GM12874 (cell line): ENCODE measurements at regions not wholly inside any gene's neighbourhood (a gene's known extent, or its start where the extent isn't known, plus 50 kb on each side); places are given as distances from the start of the nearest gene placed in this dataset.

Experiments
- TF ChIP-seq, protein P1 (sequence below): IDR thresholded peaks from 2 replicates; pipeline ENCODE4 v1.5.1; 2011; ENCODE audit warnings: low read depth, mild to moderate bottlenecking, control low read depth, low read length, moderate library complexity; ENCODE audit not compliant: insufficient read depth

DNA sequence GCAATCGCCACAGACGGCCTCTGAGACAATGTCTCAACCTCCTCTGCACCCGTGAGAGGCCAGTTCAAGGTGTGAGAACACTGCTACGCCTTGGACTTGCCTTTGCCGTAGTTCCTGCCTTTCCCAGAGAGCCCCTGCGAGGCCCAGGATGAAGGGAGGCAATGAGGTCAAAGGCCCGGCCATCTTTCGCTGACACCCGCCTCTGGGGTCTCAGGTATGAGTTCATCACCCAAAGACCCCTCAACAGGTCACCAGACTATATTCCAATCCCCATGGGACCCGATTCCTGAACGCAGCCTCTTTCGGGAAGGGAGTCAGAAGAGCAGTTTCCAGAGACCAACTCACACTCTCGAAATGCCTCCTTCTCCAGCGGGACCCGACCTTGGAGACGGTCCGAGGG is 573.5 kb downstream of the KCNJ18 start:
- TF ChIP-seq, protein P1, sequence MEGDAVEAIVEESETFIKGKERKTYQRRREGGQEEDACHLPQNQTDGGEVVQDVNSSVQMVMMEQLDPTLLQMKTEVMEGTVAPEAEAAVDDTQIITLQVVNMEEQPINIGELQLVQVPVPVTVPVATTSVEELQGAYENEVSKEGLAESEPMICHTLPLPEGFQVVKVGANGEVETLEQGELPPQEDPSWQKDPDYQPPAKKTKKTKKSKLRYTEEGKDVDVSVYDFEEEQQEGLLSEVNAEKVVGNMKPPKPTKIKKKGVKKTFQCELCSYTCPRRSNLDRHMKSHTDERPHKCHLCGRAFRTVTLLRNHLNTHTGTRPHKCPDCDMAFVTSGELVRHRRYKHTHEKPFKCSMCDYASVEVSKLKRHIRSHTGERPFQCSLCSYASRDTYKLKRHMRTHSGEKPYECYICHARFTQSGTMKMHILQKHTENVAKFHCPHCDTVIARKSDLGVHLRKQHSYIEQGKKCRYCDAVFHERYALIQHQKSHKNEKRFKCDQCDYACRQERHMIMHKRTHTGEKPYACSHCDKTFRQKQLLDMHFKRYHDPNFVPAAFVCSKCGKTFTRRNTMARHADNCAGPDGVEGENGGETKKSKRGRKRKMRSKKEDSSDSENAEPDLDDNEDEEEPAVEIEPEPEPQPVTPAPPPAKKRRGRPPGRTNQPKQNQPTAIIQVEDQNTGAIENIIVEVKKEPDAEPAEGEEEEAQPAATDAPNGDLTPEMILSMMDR = no peak

DNA sequence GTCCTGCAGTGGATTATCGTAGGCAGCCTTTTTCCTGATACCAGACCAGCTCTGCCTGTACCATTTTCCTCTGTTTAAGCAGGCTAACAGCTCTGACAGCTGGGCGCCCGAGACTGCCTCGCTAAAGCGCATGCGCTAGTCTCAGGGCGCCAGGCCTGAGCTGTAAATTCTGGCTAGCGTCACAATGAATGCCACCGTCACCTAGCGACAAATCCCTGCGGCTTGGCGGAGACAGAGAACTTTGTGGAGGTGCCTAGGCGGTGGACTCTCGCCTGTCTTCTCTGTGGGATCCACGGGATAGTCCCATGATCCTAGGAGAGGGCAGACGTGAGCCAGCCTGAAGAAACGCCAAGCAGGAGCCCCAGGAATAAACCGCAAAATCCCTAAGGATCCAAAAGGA is 573.9 kb downstream of the KCNJ18 start:
- TF ChIP-seq, protein P1 = no peak

DNA sequence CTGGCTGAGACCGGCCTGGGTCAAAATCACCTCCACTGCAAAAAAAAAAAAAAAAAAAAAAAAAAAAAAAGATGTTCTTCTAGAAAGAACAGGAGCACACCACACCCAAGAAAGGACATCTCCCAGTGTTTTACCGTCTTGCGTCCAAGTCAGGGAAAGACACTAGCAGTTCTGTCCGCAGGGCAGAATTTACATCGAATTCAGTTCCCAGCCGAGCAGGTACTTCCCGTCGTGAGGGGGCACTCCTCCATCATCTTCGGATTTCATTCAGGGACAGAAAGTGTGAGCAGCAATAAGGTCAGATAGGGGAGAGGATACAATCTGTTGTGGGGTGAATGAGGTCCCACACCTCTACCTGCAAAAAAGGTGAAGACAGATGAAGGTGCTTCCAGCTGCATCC is 574.7 kb downstream of the KCNJ18 start:
- TF ChIP-seq, protein P1 = no peak

DNA sequence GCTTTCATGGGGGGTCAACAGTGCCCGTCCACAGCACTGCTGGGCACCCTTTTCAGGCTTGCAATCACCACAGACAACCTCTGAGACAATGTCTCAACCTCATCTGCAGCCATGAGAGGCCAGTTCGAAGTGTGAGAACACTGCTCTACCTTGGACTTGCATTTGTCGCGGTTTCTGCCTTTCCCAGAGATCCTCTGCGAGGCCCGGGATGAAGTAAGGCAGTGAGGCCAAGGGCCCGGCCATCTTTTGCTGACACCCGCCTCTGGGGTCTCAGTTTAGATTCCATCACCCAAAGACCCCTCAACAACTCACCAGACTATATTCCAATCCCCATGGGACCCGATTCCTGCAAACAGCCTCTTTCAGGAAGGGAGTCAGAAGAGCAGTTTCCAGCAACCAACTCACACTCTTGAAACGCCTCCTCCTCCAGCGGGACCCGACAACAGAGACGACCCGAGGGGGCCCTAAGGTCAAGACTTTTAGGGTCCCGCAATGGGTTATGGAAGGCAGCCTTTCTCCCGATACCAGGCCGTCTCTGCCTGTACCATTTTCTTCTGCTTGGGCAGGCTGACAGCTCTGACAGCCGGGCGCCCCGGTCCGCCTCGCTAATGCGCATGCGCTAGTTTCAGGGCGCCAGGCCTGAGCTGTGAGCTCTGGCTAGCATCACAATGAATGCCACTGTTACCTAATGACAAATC is 576.0 kb downstream of the KCNJ18 start:
- TF ChIP-seq, protein P1 = no peak

DNA sequence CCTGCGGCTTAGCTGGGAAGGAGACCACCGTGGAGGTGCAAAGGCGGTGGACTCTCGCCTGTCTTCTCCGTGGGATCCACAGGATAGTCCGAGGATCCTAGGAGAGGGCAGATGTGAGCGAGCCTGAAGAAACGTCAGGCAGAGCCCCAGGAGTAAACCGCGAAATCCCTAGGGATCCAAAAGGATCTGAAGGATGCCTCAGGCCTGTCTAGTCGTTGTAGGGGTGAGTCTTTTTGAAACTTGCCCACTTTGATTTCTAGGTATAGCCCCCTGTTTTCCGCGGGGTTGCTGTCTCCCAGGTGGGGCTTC is 576.5 kb downstream of the KCNJ18 start:
- TF ChIP-seq, protein P1 = no peak

DNA sequence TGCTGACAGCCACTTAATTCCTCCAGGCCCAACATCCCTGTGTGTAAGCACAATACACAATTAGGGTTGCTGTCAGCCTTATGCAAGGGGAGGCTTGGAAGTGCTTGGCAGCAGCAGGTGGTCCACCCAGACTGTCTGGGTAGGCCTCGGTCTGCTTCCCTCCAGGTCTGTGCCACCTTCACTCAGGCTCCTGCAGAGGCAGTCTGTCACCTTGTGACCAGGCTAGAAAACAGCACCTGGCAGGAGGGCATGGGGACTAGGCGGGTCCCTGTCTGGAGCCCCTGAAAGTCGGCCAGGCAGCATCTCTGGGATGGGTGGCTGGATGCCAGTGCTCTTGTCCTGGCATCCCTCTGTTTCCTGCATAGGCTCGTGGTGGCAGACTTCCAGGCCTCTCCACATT is 578.1 kb downstream of the KCNJ18 start:
- TF ChIP-seq, protein P1 = no peak

DNA sequence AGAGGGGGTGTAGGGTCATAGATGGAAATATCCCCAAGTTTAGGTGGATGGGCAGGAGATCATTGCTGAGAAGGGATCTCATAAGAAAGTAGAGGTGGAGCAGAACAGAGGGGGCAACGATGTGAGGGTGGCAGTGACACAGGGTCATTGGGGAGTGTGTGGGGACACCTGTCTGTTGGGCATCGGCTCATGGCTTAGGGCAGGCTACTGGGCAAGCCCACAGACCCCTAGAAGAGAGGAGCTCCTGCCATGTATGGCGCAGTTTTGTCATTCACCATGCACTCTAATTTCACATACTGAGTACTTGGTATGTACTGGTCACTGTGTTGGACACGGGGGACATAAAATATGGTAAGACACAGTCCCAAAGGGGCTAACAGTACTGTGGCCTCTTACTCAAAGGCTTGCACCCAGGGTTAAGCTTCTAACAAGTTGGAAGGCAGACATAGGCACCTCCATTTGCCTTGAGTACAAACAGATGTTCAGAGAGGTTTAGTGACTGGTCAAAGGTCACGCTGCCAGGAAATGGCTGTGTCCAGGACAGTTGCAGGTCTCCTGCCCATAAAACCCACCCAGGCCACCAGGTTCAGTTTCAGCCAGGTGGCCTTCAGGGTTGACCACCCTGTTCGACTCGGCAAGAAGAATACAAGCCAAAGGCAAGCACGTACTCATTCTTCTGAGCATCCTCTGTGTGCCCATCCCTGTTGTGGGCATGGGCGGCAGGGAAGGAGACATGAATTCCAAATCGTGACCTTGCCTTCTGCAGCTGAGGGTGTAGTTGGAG is 580.2 kb downstream of the KCNJ18 start:
- TF ChIP-seq, protein P1 = no peak
